Adipose tissue (tissue), 3 donors: ENCODE measurements at regions not wholly inside any gene's neighbourhood (a gene's known extent, or its start where the extent isn't known, plus 50 kb on each side); places are given as distances from the start of the nearest gene placed in this dataset.

Experiments used
- H3K27ac ChIP-seq: one replicate; pipeline ENCODE4 v1.5.1; 2013; ENCODE audit warnings: low read depth, low read length
- WGBS, 3 donors: extraction: QIAGEN DNeasy Blood & Tissue Kit; methylation state at CpG; one replicate each; pipeline ENCODE4 v1.1.7; 2013; 5-methylcytosine and 5-hydroxymethylcytosine counted together
- donor health status: healthy with polysubstance abuse.
- donor health status: Bipolar disorder and iron deficiency.
- donor health status: healthy.

GRCh38 chr9:105128908-105129600 lies 115.4 kb upstream of the SLC44A1 start:
- WGBS, 3 donors: 79 to 87% (median 84%) methylated on average over 5 of the region's 5 CpGs
- no peak overlapping the region for H3K27ac ChIP-seq

- no peak overlapping the region for H3K27ac ChIP-seq
- 81 to 98% (median 97%) methylated on average over 1 of the region's 1 CpG for WGBS, 3 donors
These were observed 114.7 kb upstream of the SLC44A1 start for GRCh38 chr9:105129731-105130130.

- 81 to 92% (median 88%) methylated on average over 3 of the region's 3 CpGs for WGBS, 3 donors
- no peak overlapping the region for H3K27ac ChIP-seq
These were observed 112.5 kb upstream of the SLC44A1 start for GRCh38 chr9:105131981-105132380.

GRCh38 chr9:105132606-105133005 lies 111.8 kb upstream of the SLC44A1 start:
- WGBS, 3 donors: 76 to 86% (median 76%) methylated on average over 2 of the region's 2 CpGs
- H3K27ac ChIP-seq: no peak overlapping the region

- 56 to 72% (median 70%) methylated on average over 5 of the region's 5 CpGs for WGBS, 3 donors
- no peak overlapping the region for H3K27ac ChIP-seq
These were observed 106.1 kb upstream of the SLC44A1 start for GRCh38 chr9:105138306-105138801.

- WGBS, 3 donors: 53 to 79% (median 56%) methylated on average over 5 of the region's 5 CpGs
- H3K27ac ChIP-seq: no peak overlapping the region
These were observed 103.1 kb upstream of the SLC44A1 start for GRCh38 chr9:105141146-105141975.

- H3K27ac ChIP-seq: no peak overlapping the region
- 88 to 92% (median 90%) methylated on average over 1 of the region's 1 CpG for WGBS, 3 donors
These were observed 102.5 kb upstream of the SLC44A1 start for GRCh38 chr9:105141976-105142250.

GRCh38 chr9:105142406-105143135 lies 101.9 kb upstream of the SLC44A1 start:
- 64 to 85% (median 65%) methylated on average over 8 of the region's 8 CpGs for WGBS, 3 donors
- no peak overlapping the region for H3K27ac ChIP-seq

- H3K27ac ChIP-seq: no peak overlapping the region
- 80 to 94% (median 92%) methylated on average over 6 of the region's 6 CpGs for WGBS, 3 donors
These were observed 101.4 kb upstream of the SLC44A1 start for GRCh38 chr9:105143136-105143430.

GRCh38 chr9:105144076-105144475 lies 100.4 kb upstream of the SLC44A1 start:
- no peak overlapping the region for H3K27ac ChIP-seq
- 74 to 84% (median 81%) methylated on average over 1 of the region's 1 CpG for WGBS, 3 donors

GRCh38 chr9:105144841-105145240 lies 99.6 kb upstream of the SLC44A1 start:
- 73 to 78% (median 74%) methylated on average over 2 of the region's 2 CpGs for WGBS, 3 donors
- no peak overlapping the region for H3K27ac ChIP-seq

- WGBS, 3 donors: 70 to 78% (median 73%) methylated on average over 5 of the region's 5 CpGs
- H3K27ac ChIP-seq: no peak overlapping the region
These were observed 97.8 kb upstream of the SLC44A1 start for GRCh38 chr9:105146677-105147076.

- H3K27ac ChIP-seq: no peak overlapping the region
- 70 to 94% (median 82%) methylated on average over 4 of the region's 4 CpGs for WGBS, 3 donors
These were observed 97.2 kb upstream of the SLC44A1 start for GRCh38 chr9:105147110-105147871.

GRCh38 chr9:105148328-105149006 lies 96.0 kb upstream of the SLC44A1 start:
- no peak overlapping the region for H3K27ac ChIP-seq
- 24 to 67% (median 43%) methylated on average over 1 of the region's 1 CpG for WGBS, 3 donors

- WGBS, 3 donors: 57 to 59% (median 58%) methylated on average over 2 of the region's 2 CpGs
- no peak overlapping the region for H3K27ac ChIP-seq
These were observed 93.3 kb upstream of the SLC44A1 start for GRCh38 chr9:105150991-105151685.

GRCh38 chr9:105151686-105151995 lies 92.8 kb upstream of the SLC44A1 start:
- no peak overlapping the region for H3K27ac ChIP-seq
- WGBS, 3 donors: 88 to 92% (median 91%) methylated on average over 3 of the region's 3 CpGs

- H3K27ac ChIP-seq: no peak overlapping the region
- WGBS, 3 donors: 50 to 86% (median 50%) methylated on average over 2 of the region's 2 CpGs
These were observed 89.7 kb upstream of the SLC44A1 start for GRCh38 chr9:105154723-105155191.

- 11 to 12% (median 11%) methylated on average over 4 of the region's 4 CpGs for WGBS, 3 donors
- H3K27ac ChIP-seq: no peak overlapping the region
These were observed 87.3 kb upstream of the SLC44A1 start for GRCh38 chr9:105157171-105157583.
